H1 (cell line): ENCODE measurements at regions not wholly inside any gene's neighbourhood (a gene's known extent, or its start where the extent isn't known, plus 50 kb on each side); places are given as distances from the start of the nearest gene placed in this dataset.

Experiments
- CREB1 ChIP-seq: IDR thresholded peaks from 2 replicates; pipeline ENCODE4 v1.6.1; 2012; ENCODE audit warnings: inconsistent platforms
- CTCF ChIP-seq, 3 experiments: IDR thresholded peaks; 1 replicate in 2 of 3; 2 replicates in 1 of 3; pipeline versions ENCODE4 v1.5.1 to v1.6.1; 2011; ENCODE audit warnings: low read length in 3 of 3, mild to moderate bottlenecking in 3 of 3, inconsistent platforms in 2 of 3, low read depth in 1 of 3, moderate library complexity in 1 of 3; ENCODE audit not compliant: insufficient read depth in 1 of 3; ENCODE audit errors: control extremely low read depth in 1 of 3
- EP300 ChIP-seq, 2 experiments: IDR thresholded peaks; 1 replicate in 1 of 2; 2 replicates in 1 of 2; pipeline ENCODE4 v1.6.1; 2011 to 2012; ENCODE audit warnings: low read depth in 2 of 2, low read length in 2 of 2, mild to moderate bottlenecking in 2 of 2, borderline replicate concordance in 1 of 2, inconsistent platforms in 1 of 2, moderate library complexity in 1 of 2
- NRF1 ChIP-seq: IDR thresholded peaks from 2 replicates; pipeline ENCODE4 v1.6.1; 2011; ENCODE audit warnings: mild to moderate bottlenecking, low read depth, low read length, improper control_type of control experiment

GRCh38 chr11:28964811-28965210 is 856.6 kb downstream of the METTL15 start:
- TF ChIP-seq NRF1 = no peak
- no peak for TF ChIP-seq CTCF (IDR thresholded peaks at IDR 0.05; ENCODE audit: control extremely low read depth in 1 of 3, insufficient read depth in 1 of 3, low read depth in 1 of 3, low read length in 3 of 3)
- no peak for TF ChIP-seq EP300 (IDR thresholded peaks at IDR 0.05; ENCODE audit: borderline replicate concordance in 1 of 2, low read depth in 2 of 2, low read length in 2 of 2)
- no peak for TF ChIP-seq CREB1
